Kidney (tissue), 13 donors: ENCODE measurements at regions not wholly inside any gene's neighbourhood (a gene's known extent, or its start where the extent isn't known, plus 50 kb on each side); places are given as distances from the start of the nearest gene placed in this dataset.
A peak's percentile ranks its signal among the peaks of the same experiment; 100 is the strongest.

Experiments
- DNase-seq, 5 donors: peaks; one replicate each; pipeline ENCODE4 v3.0.0-alpha.2; 2013 to 2020
- FAIRE-seq: peaks from 2 replicates; lab custom pipeline; 2012; peaks lifted over from hg19 to GRCh38; lab: Jason Lieb, UNC
- H3K27ac ChIP-seq, 2 donors: one replicate each; pipeline ENCODE4 v1.7.0; 2013; ENCODE audit warnings: low read depth in 2 of 2, low read length in 2 of 2, inconsistent platforms in 1 of 2
- H3K27me3 ChIP-seq: one replicate; pipeline ENCODE4 v1.7.1; 2013; ENCODE audit warnings: low read length, inconsistent platforms; ENCODE audit not compliant: control insufficient read depth, insufficient read depth
- H3K36me3 ChIP-seq, 3 donors: one replicate each; pipeline versions ENCODE4 v1.7.0 to v1.7.1; 2013; ENCODE audit warnings: low read length in 3 of 3, control low read depth in 1 of 3, inconsistent platforms in 1 of 3; ENCODE audit not compliant: insufficient read depth in 3 of 3, control insufficient read depth in 2 of 3
- H3K4me1 ChIP-seq, 3 donors: one replicate each; pipeline versions ENCODE4 v1.7.0 to v1.7.1; 2013; ENCODE audit warnings: low read length in 3 of 3, inconsistent platforms in 1 of 3, low read depth in 1 of 3; ENCODE audit not compliant: control insufficient read depth in 2 of 3, insufficient read depth in 2 of 3
- H3K4me3 ChIP-seq, 3 donors: one replicate each; pipeline versions ENCODE4 v1.7.0 to v1.8.1; 2013; ENCODE audit warnings: low read length in 3 of 3, control low read depth in 1 of 3, inconsistent platforms in 1 of 3
- H3K9ac ChIP-seq, 3 donors: one replicate each; pipeline versions ENCODE4 v1.7.0 to v1.7.1; 2013; ENCODE audit warnings: low read length in 3 of 3, control low read depth in 1 of 3, inconsistent platforms in 1 of 3
- H3K9me3 ChIP-seq, 3 donors: one replicate each; pipeline versions ENCODE4 v1.7.0 to v1.7.1; 2013; ENCODE audit warnings: low read length in 3 of 3, control low read depth in 1 of 3, inconsistent platforms in 1 of 3; ENCODE audit not compliant: control insufficient read depth in 2 of 3, insufficient read depth in 1 of 3
- intact Hi-C: fragments of 100-400 bp; cut with DNase I; formaldehyde crosslinking; loops from one replicate; pipeline ENCODE4 v1.11.1; 2022
- TF ChIP-seq, protein P1 (sequence below): IDR thresholded peaks from 3 replicates; pipeline ENCODE4 v1.5.1; 2012; ENCODE audit warnings: mild to moderate bottlenecking, moderate library complexity, borderline replicate concordance; ENCODE audit not compliant: insufficient read depth; ENCODE audit errors: extremely low read depth
- donor health status: control.
- donor health status: control.
- donor health status: control.
- donor health status: control.
- donor health status: control.
- donor health status: DM: yes; HTN: yes; CAD: no.
- donor health status: Normal renal cell carcinoma (clear cell type).

- DNase-seq: no peak
- Histone ChIP-seq H3K9ac (no peak overlapping the region), H3K27me3 (no peaks in the 10 kb centered on the region), H3K4me3 (no peak overlapping the region), H3K36me3 (no peaks in the 10 kb centered on the region), H3K9me3 (no peaks in the 10 kb centered on the region), H3K27ac (no peak overlapping the region), H3K4me1 (no peaks in the 10 kb centered on the region)
- intact Hi-C loops: no loop called here
- TF ChIP-seq, protein P1, sequence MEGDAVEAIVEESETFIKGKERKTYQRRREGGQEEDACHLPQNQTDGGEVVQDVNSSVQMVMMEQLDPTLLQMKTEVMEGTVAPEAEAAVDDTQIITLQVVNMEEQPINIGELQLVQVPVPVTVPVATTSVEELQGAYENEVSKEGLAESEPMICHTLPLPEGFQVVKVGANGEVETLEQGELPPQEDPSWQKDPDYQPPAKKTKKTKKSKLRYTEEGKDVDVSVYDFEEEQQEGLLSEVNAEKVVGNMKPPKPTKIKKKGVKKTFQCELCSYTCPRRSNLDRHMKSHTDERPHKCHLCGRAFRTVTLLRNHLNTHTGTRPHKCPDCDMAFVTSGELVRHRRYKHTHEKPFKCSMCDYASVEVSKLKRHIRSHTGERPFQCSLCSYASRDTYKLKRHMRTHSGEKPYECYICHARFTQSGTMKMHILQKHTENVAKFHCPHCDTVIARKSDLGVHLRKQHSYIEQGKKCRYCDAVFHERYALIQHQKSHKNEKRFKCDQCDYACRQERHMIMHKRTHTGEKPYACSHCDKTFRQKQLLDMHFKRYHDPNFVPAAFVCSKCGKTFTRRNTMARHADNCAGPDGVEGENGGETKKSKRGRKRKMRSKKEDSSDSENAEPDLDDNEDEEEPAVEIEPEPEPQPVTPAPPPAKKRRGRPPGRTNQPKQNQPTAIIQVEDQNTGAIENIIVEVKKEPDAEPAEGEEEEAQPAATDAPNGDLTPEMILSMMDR: no peak
- FAIRE-seq: no peak
Observed at GRCh38 chr1:106768501-106768900, 288.0 kb upstream of the PRMT6 start.

- Histone ChIP-seq H3K27ac (no peak overlapping the region), H3K9ac (no peak overlapping the region), H3K9me3 (peaks cover 0 to 3% (median 0%) of the 10 kb centered on the region in 3 donors), H3K36me3 (no peaks in the 10 kb centered on the region), H3K4me1 (no peaks in the 10 kb centered on the region), H3K4me3 (no peak overlapping the region), H3K27me3 (no peaks in the 10 kb centered on the region)
- TF ChIP-seq, protein P1: no peak
- peak in 1 of 5 donors; percentile 46 for DNase-seq
- FAIRE-seq: no peak
- intact Hi-C loops: no loop called here
Observed at GRCh38 chr1:106773206-106773605, 283.3 kb upstream of the PRMT6 start.

- FAIRE-seq: no peak
- H3K36me3 ChIP-seq: no peaks in the 10 kb centered on the region
Observed at GRCh38 chr1:106780066-106780465, 276.4 kb upstream of the PRMT6 start.

More at GRCh38 chr1:106780066-106780465, 276.4 kb upstream of the PRMT6 start:
- H3K4me3 ChIP-seq: no peak overlapping the region
- no peaks in the 10 kb centered on the region for H3K27me3 ChIP-seq
- DNase-seq: no peak
- no peaks in the 10 kb centered on the region for H3K4me1 ChIP-seq
- peaks cover 0 to 2% (median 0%) of the 10 kb centered on the region in 3 donors for H3K9me3 ChIP-seq
- TF ChIP-seq, protein P1: no peak
- H3K27ac ChIP-seq: no peak overlapping the region
- intact Hi-C loops: no loop called here
- H3K9ac ChIP-seq: no peak overlapping the region
